Sigmoid colon (tissue), 4 donors: ENCODE measurements at regions not wholly inside any gene's neighbourhood (a gene's known extent, or its start where the extent isn't known, plus 50 kb on each side); places are given as distances from the start of the nearest gene placed in this dataset.

Source experiments
- EP300 ChIP-seq, 4 donors: sonication (generic); formaldehyde crosslinking; IDR thresholded peaks; one replicate each; pipeline ENCODE4 v1.6.1; 2017; ENCODE audit warnings: antibody characterized with exemption in 4 of 4
- POLR2AphosphoS5 ChIP-seq, 4 donors: sonication (generic); formaldehyde crosslinking; IDR thresholded peaks; one replicate each; pipeline ENCODE4 v1.6.1; 2017; ENCODE audit warnings: antibody characterized with exemption in 4 of 4
- TF ChIP-seq, protein P1 (sequence below), 4 experiments: fragments of 450-650 bp in 3 of 4; fragments of 200-600 bp in 1 of 4; IDR thresholded peaks; one replicate each; pipeline ENCODE4 v1.5.1; 2016 to 2019; ENCODE audit warnings: antibody characterized with exemption in 4 of 4, mild to moderate bottlenecking in 3 of 4, moderate library complexity in 2 of 4

DNA sequence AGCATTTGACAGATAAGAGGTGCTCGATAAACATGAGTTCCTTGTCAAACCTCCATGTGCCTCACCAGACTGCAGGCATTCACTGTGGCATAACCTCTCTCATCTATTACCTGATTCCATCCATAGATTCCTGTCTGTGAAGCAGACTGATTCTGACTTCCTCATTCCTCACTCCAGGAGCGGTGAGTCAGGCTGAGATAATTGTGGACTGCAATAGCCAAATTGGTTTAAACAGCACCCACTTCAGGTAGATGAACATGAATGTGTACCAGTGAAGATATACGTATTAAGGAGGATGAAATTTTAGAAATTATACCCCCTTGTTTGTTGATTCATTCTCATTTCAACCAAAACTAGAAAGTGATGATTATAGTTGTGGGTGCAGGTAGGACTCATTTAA, 391.2 kb downstream of the HINT1 start:
- TF ChIP-seq, protein P1, sequence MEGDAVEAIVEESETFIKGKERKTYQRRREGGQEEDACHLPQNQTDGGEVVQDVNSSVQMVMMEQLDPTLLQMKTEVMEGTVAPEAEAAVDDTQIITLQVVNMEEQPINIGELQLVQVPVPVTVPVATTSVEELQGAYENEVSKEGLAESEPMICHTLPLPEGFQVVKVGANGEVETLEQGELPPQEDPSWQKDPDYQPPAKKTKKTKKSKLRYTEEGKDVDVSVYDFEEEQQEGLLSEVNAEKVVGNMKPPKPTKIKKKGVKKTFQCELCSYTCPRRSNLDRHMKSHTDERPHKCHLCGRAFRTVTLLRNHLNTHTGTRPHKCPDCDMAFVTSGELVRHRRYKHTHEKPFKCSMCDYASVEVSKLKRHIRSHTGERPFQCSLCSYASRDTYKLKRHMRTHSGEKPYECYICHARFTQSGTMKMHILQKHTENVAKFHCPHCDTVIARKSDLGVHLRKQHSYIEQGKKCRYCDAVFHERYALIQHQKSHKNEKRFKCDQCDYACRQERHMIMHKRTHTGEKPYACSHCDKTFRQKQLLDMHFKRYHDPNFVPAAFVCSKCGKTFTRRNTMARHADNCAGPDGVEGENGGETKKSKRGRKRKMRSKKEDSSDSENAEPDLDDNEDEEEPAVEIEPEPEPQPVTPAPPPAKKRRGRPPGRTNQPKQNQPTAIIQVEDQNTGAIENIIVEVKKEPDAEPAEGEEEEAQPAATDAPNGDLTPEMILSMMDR (IDR thresholded peaks at IDR 0.05) = no peak
- TF ChIP-seq EP300 (IDR thresholded peaks at IDR 0.05) = no peak
- TF ChIP-seq POLR2AphosphoS5 (IDR thresholded peaks at IDR 0.05) = no peak
